Body of pancreas (tissue), 4 donors: ENCODE measurements at regions not wholly inside any gene's neighbourhood (a gene's known extent, or its start where the extent isn't known, plus 50 kb on each side); places are given as distances from the start of the nearest gene placed in this dataset.

Experiments used
- POLR2A ChIP-seq, 3 donors: fragments of 450-650 bp; IDR thresholded peaks; one replicate each; pipeline ENCODE4 v1.6.1; 2016; ENCODE audit warnings: antibody characterized with exemption in 3 of 3, mild to moderate bottlenecking in 2 of 3
- TF ChIP-seq, protein P1 (sequence below), 7 experiments: fragments of 450-650 bp in 4 of 7; fragments of 200-600 bp in 3 of 7; sonication (generic) in 3 of 7; IDR thresholded peaks; one replicate each; pipeline ENCODE4 v1.5.1; 2016 to 2019; ENCODE audit warnings: antibody characterized with exemption in 7 of 7

DNA sequence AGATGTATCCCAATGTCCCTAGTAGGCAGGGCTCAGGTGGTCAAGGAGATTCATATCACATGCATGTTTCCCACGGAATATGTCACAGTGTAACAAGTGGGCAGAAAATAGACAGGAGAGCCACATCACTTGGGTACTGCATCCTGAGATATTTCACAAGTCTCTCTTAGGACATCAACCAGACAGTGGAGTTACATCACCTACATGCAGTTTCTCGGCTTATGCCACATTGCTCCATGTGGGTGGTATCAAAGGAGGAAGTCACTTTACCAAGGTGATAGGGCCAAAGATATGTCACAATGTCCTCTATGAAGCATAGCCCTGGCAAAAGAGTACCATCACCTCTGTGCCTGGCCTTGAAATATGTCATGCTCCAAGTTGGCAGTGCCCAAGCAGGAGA lies 1056.7 kb upstream of the AMELY start:
- TF ChIP-seq, protein P1, sequence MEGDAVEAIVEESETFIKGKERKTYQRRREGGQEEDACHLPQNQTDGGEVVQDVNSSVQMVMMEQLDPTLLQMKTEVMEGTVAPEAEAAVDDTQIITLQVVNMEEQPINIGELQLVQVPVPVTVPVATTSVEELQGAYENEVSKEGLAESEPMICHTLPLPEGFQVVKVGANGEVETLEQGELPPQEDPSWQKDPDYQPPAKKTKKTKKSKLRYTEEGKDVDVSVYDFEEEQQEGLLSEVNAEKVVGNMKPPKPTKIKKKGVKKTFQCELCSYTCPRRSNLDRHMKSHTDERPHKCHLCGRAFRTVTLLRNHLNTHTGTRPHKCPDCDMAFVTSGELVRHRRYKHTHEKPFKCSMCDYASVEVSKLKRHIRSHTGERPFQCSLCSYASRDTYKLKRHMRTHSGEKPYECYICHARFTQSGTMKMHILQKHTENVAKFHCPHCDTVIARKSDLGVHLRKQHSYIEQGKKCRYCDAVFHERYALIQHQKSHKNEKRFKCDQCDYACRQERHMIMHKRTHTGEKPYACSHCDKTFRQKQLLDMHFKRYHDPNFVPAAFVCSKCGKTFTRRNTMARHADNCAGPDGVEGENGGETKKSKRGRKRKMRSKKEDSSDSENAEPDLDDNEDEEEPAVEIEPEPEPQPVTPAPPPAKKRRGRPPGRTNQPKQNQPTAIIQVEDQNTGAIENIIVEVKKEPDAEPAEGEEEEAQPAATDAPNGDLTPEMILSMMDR (IDR thresholded peaks at IDR 0.05), result no peak
- TF ChIP-seq POLR2A (IDR thresholded peaks at IDR 0.05), result no peak
